K562 (cell line): ENCODE measurements at regions not wholly inside any gene's neighbourhood (a gene's known extent, or its start where the extent isn't known, plus 50 kb on each side); places are given as distances from the start of the nearest gene placed in this dataset.
A peak's percentile ranks its signal among the peaks of the same experiment; 100 is the strongest.
"Not testable (repeated sequence)": the region's sequence is repeated elsewhere in the genome, so short reads cannot be mapped to it uniquely, and the experiment has no call there.

ENCODE experiments used
- ATAC-seq: fragments of 200-7000 bp; cut with Tn5 transposase; 3 replicates; pipeline ENCODE4 v1.9.1; 2020; ENCODE audit warnings: moderate library complexity
- BruUV-seq: library from RNA; stranded (reverse); fragments of 400-500 nt; replicated peaks from 2 replicates; lab custom pipeline; 2021; lab: Mats Ljungman, UMichigan
- CTCF ChIA-PET: fragments of 300-600 bp; formaldehyde crosslinking; extraction: SDS; loops from one replicate; lab custom pipeline; 2021; ENCODE audit warnings: low intra/inter-chr PET ratio; lab: Yijun Ruan, JAX
- POLR2A ChIA-PET: fragments of 300-600, 350-650 bp; sonication (Branson Sonifier 250); formaldehyde crosslinking; extraction: SDS; loops from one replicate; lab custom pipeline; 2021; ENCODE audit warnings: antibody characterized with exemption, inconsistent platforms; lab: Yijun Ruan, JAX
- DNase-seq, 4 experiments: peaks; one replicate each; pipeline versions ENCODE4 v3.0.0 to v3.0.0-alpha.2; 2011 to 2018; ENCODE audit warnings: low spot score in 3 of 4, mixed read lengths in 3 of 4; ENCODE audit errors: extremely low read depth in 1 of 4
- FAIRE-seq: peaks from 2 replicates; lab custom pipeline; 2011; peaks lifted over from hg19 to GRCh38; lab: Jason Lieb, UNC
- H2AFZ ChIP-seq: 2 replicates; pipeline ENCODE4 v1.6.0; 2011; ENCODE audit warnings: low read depth, low read length, control low read depth, inconsistent platforms
- H3K27ac ChIP-seq: fragments of 200-600 bp; 3 replicates; pipeline ENCODE4 v1.8.0; 2011; ENCODE audit warnings: low read depth, mild to moderate bottlenecking, control low read depth, inconsistent platforms, low read length, moderate library complexity, mixed read lengths; ENCODE audit errors: extremely low read depth
- H3K27me3 ChIP-seq, 2 experiments: fragments of 300-600 bp in 1 of 2; 2 replicates in 1 of 2; 3 replicates in 1 of 2; pipeline versions ENCODE4 v1.6.0 to v1.8.0; 2011; ENCODE audit warnings: inconsistent platforms in 2 of 2, low read length in 2 of 2, mild to moderate bottlenecking in 1 of 2, mixed read lengths in 1 of 2, moderate library complexity in 1 of 2; ENCODE audit not compliant: control insufficient read depth in 2 of 2, insufficient read depth in 2 of 2
- H3K36me3 ChIP-seq: fragments of 300-600 bp; 3 replicates; pipeline ENCODE4 v1.8.0; 2011; ENCODE audit warnings: mild to moderate bottlenecking, low read length, inconsistent platforms; ENCODE audit not compliant: control insufficient read depth, insufficient read depth
- H3K4me1 ChIP-seq, 2 experiments: fragments of 200-600 bp in 1 of 2; replicated peaks in 1 of 2; 2 replicates in 1 of 2; 3 replicates in 1 of 2; pipeline versions ENCODE4 v1.5.1 to v1.8.0; 2011; ENCODE audit warnings: inconsistent platforms in 2 of 2, low read length in 2 of 2, mild to moderate bottlenecking in 1 of 2, mixed read lengths in 1 of 2, moderate library complexity in 1 of 2; ENCODE audit not compliant: control insufficient read depth in 2 of 2, insufficient read depth in 2 of 2
- H3K4me2 ChIP-seq: 2 replicates; pipeline ENCODE4 v1.6.1; 2011; ENCODE audit warnings: low read length, control low read depth, inconsistent platforms, mixed read lengths; ENCODE audit not compliant: insufficient read depth
- H3K4me3 ChIP-seq: fragments of 200-600 bp; sonication (generic), shearing (Covaris generic); 2 replicates; pipeline ENCODE4 v1.5.1; 2016; ENCODE audit warnings: control low read depth, inconsistent platforms
- H3K79me2 ChIP-seq: fragments of 200-600 bp; 3 replicates; pipeline ENCODE4 v1.8.0; 2011; ENCODE audit warnings: low read length, inconsistent platforms; ENCODE audit not compliant: control insufficient read depth, insufficient read depth
- H3K9ac ChIP-seq, 2 experiments: 2 replicates each; pipeline versions ENCODE4 v1.6.0 to v1.6.1; 2011; ENCODE audit warnings: low read depth in 2 of 2, low read length in 2 of 2, control low read depth in 1 of 2, inconsistent platforms in 1 of 2, mild to moderate bottlenecking in 1 of 2, mixed read lengths in 1 of 2; ENCODE audit not compliant: insufficient read depth in 1 of 2
- H3K9me1 ChIP-seq: one replicate; pipeline ENCODE4 v1.6.0; 2011; ENCODE audit warnings: inconsistent platforms, mild to moderate bottlenecking, low read length, moderate library complexity; ENCODE audit not compliant: control insufficient read depth, insufficient read depth
- H3K9me3 ChIP-seq: replicated peaks from 2 replicates; pipeline ENCODE4 v1.5.1; 2011; ENCODE audit warnings: low read depth, low read length, inconsistent platforms; ENCODE audit not compliant: control insufficient read depth, insufficient read depth
- H4K20me1 ChIP-seq: replicated peaks from 2 replicates; pipeline ENCODE4 v1.6.1; 2011; ENCODE audit warnings: low read length, inconsistent platforms, mixed read lengths; ENCODE audit not compliant: control insufficient read depth, insufficient read depth
- BCOR ChIP-seq: fragments of 450-650 bp; IDR thresholded peaks from 2 replicates; pipeline ENCODE4 v1.6.1; 2016
- CXXC5 ChIP-seq: fragments of 250-450 bp; sonication (Bioruptor Pico); IDR thresholded peaks from 2 replicates; pipeline ENCODE4 v1.8.0; 2022; ENCODE audit warnings: inconsistent platforms, mild to moderate bottlenecking, moderate library complexity
- EP300 ChIP-seq: IDR thresholded peaks from 2 replicates; pipeline ENCODE4 v1.6.1; 2012; ENCODE audit warnings: low read length, improper control_type of control experiment
- NR2C2 ChIP-seq, 2 experiments: fragments of 200-800 bp in 1 of 2; sonication (Bioruptor generic) in 1 of 2; sonication (generic) in 1 of 2; formaldehyde crosslinking in 1 of 2; IDR thresholded peaks; 2 replicates each; pipeline versions ENCODE4 v1.6.1 to v1.8.0; 2016 to 2022; ENCODE audit warnings: mild to moderate bottlenecking in 1 of 2, missing compliant biosample characterization in 1 of 2, missing genetic modification characterization in 1 of 2, missing genetic modification reagents in 1 of 2
- POLR2A ChIP-seq: fragments of 450-650 bp; conservative IDR thresholded peaks from 2 replicates; pipeline ENCODE4 v1.6.1; 2016
- POLR2B ChIP-seq: fragments of 450-650 bp; IDR thresholded peaks from 2 replicates; pipeline ENCODE4 v1.6.1; 2018; ENCODE audit warnings: low read depth; ENCODE audit not compliant: partially characterized antibody
- TAF7 ChIP-seq: fragments of 450-650 bp; IDR thresholded peaks from 2 replicates; pipeline ENCODE4 v1.6.1; 2016; ENCODE audit warnings: missing genetic modification characterization, missing compliant biosample characterization
- ZNF592 ChIP-seq: fragments of 450-650 bp; IDR thresholded peaks from 2 replicates; pipeline ENCODE4 v1.6.1; 2017; ENCODE audit warnings: antibody characterized with exemption, mild to moderate bottlenecking
- WGBS: fragments of 100-300 bp; shearing (Covaris generic); methylation state at CpG from one replicate; pipeline ENCODE4 v1.1.6; 2016; ENCODE audit warnings: low coverage, mixed read lengths; ENCODE audit not compliant: insufficient coverage; ENCODE audit errors: missing lambda C conversion rate; 5-methylcytosine and 5-hydroxymethylcytosine counted together
- in situ Hi-C: fragments of 300-500 bp; cut with MboI; formaldehyde crosslinking; loops from 4 replicates; pipeline ENCODE4 v1.15.0; 2018; ENCODE audit warnings: inconsistent platforms, mixed read lengths
- intact Hi-C: fragments of 100-400 bp; cut with micrococcal nuclease; formaldehyde crosslinking; loops from 2 replicates; pipeline ENCODE4 v1.14.2; 2022
- TF ChIP-seq, protein P1 (sequence below): fragments of 450-650 bp; conservative IDR thresholded peaks from 2 replicates; pipeline ENCODE4 v1.6.1; 2016; ENCODE audit warnings: missing genetic modification characterization, low read depth, mild to moderate bottlenecking, missing compliant biosample characterization, moderate library complexity

DNA sequence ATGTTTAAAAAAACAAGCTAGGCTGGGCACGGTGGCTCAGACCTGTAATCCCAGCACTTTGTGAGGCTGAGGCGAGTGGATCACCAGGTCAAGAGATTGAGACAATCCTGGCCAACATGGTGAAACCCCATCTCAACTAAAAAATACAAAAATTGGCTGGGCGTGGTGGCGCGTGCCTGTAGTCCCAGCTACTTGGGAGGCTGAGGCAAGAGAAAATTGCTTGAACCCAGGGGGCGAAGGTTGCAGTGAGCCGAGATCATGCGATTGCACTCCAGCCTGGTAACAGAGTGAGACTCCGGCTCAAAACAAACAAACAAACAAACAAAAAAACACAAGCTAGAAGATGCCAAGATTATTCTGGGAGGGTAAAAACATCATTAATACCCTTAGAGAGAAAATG lies 172.3 kb downstream of the AVL9 start:
- not testable (repeated sequence) for H3K4me2 ChIP-seq

GRCh38 chr7:32663805-32664211 lies 168.5 kb downstream of the AVL9 start:
- intact Hi-C loops, result loop anchor here (10.0 kb wide), 1 partner anchor 169 kb away; the partner anchor contains the start of genes AVL9 and LSM5
- H3K4me3 ChIP-seq; H3K79me2 ChIP-seq; H3K9me3 ChIP-seq; CTCF ChIA-PET; H3K27me3 ChIP-seq; BruUV-seq; H3K9me1 ChIP-seq; in situ Hi-C loops; H4K20me1 ChIP-seq; H3K36me3 ChIP-seq; TF ChIP-seq NR2C2 (CRISPR knock-in tag; IDR thresholded peaks at IDR 0.05): not testable (repeated sequence)
- peak in 1 of 4 experiments; percentile 64 for DNase-seq
- peak; percentile 88 for ATAC-seq
- H3K4me2 ChIP-seq, result peak overlapping the region; percentile 67
- H3K4me1 ChIP-seq, result peaks cover 8 to 44% of the 10 kb centered on the region in 2 experiments
- H3K27ac ChIP-seq, result peak overlapping the region; percentile 94
- H2AFZ ChIP-seq, result peak overlapping the region; percentile 88
- FAIRE-seq, result peak; percentile 99
- 0% methylated on average over 4 of the region's 5 CpGs for WGBS
- POLR2A ChIA-PET, result interaction anchor here (0.7 to 1.2 kb wide), 3 partner anchors 12 to 53 kb away, joined by 3 read pairs; no protein-coding TSS in a partner anchor
- peak overlapping the region; percentile 50 to 75; a peak in 3 of 4 replicates for H3K9ac ChIP-seq
- TF ChIP-seq, protein P1, sequence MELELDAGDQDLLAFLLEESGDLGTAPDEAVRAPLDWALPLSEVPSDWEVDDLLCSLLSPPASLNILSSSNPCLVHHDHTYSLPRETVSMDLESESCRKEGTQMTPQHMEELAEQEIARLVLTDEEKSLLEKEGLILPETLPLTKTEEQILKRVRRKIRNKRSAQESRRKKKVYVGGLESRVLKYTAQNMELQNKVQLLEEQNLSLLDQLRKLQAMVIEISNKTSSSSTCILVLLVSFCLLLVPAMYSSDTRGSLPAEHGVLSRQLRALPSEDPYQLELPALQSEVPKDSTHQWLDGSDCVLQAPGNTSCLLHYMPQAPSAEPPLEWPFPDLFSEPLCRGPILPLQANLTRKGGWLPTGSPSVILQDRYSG, result peak; percentile 59
- TF ChIP-seq EP300 (0 out of 2 replicates have a peak, but pooled peaks have one; percentile 10), ZNF592 (peak; percentile 86), NR2C2 (tag; IDR thresholded peaks at IDR 0.05) (peak; percentile 52; the same call in 1 of the 2 replicates), POLR2B (peak; percentile 42), TAF7 (0 out of 2 replicates have a peak, but pooled peaks have one; percentile 13), CXXC5 (peak; percentile 61), POLR2A (peak; percentile 67)

More for the DNA sequence above, 172.3 kb downstream of the AVL9 start:
- H2AFZ ChIP-seq, H3K27me3 ChIP-seq, ATAC-seq, H3K36me3 ChIP-seq, H3K79me2 ChIP-seq, BruUV-seq, H3K9me3 ChIP-seq, H4K20me1 ChIP-seq, FAIRE-seq, H3K9me1 ChIP-seq, H3K9ac ChIP-seq, H3K4me3 ChIP-seq: not testable (repeated sequence)
- POLR2A ChIA-PET, result interaction anchor here (0.6 kb wide), 1 partner anchor 167 kb away, joined by 4 read pairs; no protein-coding TSS in a partner anchor
- H3K27ac ChIP-seq, result peak overlapping the region; percentile 82; the same call in 1 of the 3 replicates
- intact Hi-C loops, result loop anchor here (10.0 kb wide), 1 partner anchor 173 kb away; the partner anchor contains the start of genes AVL9 and LSM5
- WGBS, result 95% methylated on average over 7 of the region's 9 CpGs
- H3K4me1 ChIP-seq, result peaks cover 4 to 45% of the 10 kb centered on the region in 2 experiments
- peak; percentile 39; the same call in 1 of the 2 replicates for TF ChIP-seq BCOR
- TF ChIP-seq, all 486 proteins: peak for 1; not testable (repeated sequence) for 485
- DNase-seq, in situ Hi-C loops, CTCF ChIA-PET: not testable (repeated sequence)
